Spinal cord (tissue), 9 donors: ENCODE measurements at regions not wholly inside any gene's neighbourhood (a gene's known extent, or its start where the extent isn't known, plus 50 kb on each side); places are given as distances from the start of the nearest gene placed in this dataset.

ENCODE experiments used
- DNase-seq, 6 donors: peaks; one replicate each; pipeline versions ENCODE4 v3.0.0 to v3.0.0-alpha.2; 2013 to 2015; ENCODE audit warnings: low spot score in 6 of 6, low read depth in 4 of 6
- H3K27ac ChIP-seq: one replicate; pipeline ENCODE4 v1.5.1; 2013; ENCODE audit warnings: low read depth, low read length, control low read depth
- H3K27me3 ChIP-seq: one replicate; pipeline ENCODE4 v1.6.1; 2013; ENCODE audit warnings: low read length; ENCODE audit not compliant: control insufficient read depth, insufficient read depth
- H3K36me3 ChIP-seq: one replicate; pipeline ENCODE4 v1.6.1; 2013; ENCODE audit warnings: low read length; ENCODE audit not compliant: control insufficient read depth, insufficient read depth
- H3K4me1 ChIP-seq: one replicate; pipeline ENCODE4 v1.6.1; 2013; ENCODE audit warnings: low read length; ENCODE audit not compliant: control insufficient read depth, insufficient read depth
- H3K4me3 ChIP-seq: one replicate; pipeline ENCODE4 v1.5.1; 2013; ENCODE audit warnings: low read depth, low read length, control low read depth
- H3K9me3 ChIP-seq: one replicate; pipeline ENCODE4 v1.6.1; 2013; ENCODE audit warnings: low read length; ENCODE audit not compliant: control insufficient read depth, insufficient read depth
- WGBS: methylation state at CpG from one replicate; pipeline ENCODE4 v1.1.5; 2013; ENCODE audit warnings: missing lambda C conversion rate; ENCODE audit not compliant: insufficient coverage; 5-methylcytosine and 5-hydroxymethylcytosine counted together
- donor health status: healthy.

DNA sequence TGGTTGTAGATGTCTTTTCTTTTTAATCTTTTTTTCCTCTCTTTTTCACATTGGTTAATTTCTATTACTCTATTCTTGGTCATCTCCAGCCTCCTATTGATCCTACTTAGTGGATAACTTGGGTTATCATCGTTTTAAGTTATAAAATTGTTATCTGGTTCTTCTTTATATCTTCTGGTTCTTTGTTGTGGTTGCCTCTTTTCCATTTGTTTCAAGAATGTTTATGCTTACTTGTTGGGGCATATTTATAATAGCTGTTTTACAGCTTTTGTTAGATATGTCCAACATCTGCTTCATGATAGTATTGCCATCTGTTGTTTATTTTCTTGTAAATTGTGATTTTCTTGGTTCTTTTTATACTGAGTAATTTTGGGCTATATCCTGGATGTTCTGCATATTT, 1429.6 kb downstream of the TBC1D22A start:
- no peak overlapping the region for H3K4me3 ChIP-seq
- H3K27me3 ChIP-seq: no peaks in the 10 kb centered on the region
- DNase-seq: no peak
- no CpG with 5 or more reads among the region's 1 CpG for WGBS
- peaks cover 2% of the 10 kb centered on the region for H3K9me3 ChIP-seq
- H3K36me3 ChIP-seq: no peaks in the 10 kb centered on the region
- peaks cover 4% of the 10 kb centered on the region for H3K4me1 ChIP-seq
- H3K27ac ChIP-seq: no peak overlapping the region

DNA sequence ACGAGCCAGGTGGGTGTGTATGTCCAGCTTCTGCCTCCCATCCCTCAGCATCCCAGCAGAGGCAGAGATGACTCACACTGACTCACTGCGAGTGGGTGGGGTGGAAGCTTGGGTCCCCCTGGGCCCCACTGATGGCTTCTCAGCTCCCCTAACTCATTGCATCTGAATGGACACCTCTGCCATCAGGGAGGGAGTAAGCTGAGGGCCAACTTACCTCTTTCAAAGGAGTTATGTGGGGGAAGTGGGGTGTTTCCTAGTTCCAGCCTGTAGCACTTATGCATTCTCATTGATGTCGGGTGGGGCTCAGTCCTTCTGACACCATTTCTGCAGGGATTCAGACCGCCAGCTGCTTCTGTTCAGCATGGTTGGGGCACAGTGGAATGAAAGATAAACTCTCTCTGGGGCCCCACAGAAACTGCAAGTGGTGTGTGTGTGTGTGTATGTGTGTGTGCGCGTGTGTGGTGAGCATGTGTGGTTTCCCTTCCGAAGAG, 1425.8 kb downstream of the TBC1D22A start:
- no peaks in the 10 kb centered on the region for H3K27me3 ChIP-seq
- no peak overlapping the region for H3K4me3 ChIP-seq
- WGBS: 93% methylated on average over 2 of the region's 7 CpGs

DNA sequence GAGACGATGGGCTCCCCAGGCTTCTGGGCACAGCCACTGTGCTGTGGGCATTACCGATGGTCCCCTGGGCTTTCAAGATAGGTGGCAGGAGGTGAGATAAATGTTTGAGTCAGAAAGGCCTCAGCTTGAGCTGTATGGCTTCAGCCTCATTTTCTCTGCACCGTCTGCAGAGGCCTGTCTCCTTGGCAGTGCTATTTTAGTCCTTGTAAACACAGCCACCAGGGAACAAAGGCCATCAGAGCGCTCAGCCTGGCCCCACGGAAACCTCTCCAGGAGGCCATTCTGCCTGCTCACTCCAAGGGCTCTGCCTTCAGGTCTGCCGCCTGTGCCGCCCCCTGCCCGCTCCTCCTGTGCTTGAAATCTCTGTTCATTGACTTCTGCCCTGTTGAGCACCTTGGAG, 1424.9 kb downstream of the TBC1D22A start:
- no peak for DNase-seq
- no peaks in the 10 kb centered on the region for H3K36me3 ChIP-seq
- H3K27me3 ChIP-seq: no peaks in the 10 kb centered on the region
- 59% methylated on average over 8 of the region's 8 CpGs for WGBS
- H3K9me3 ChIP-seq: peaks cover 2% of the 10 kb centered on the region
- H3K27ac ChIP-seq: no peak overlapping the region
- no peaks in the 10 kb centered on the region for H3K4me1 ChIP-seq
- no peak overlapping the region for H3K4me3 ChIP-seq

More for the DNA sequence above, 1425.8 kb downstream of the TBC1D22A start:
- H3K9me3 ChIP-seq: peaks cover 2% of the 10 kb centered on the region
- H3K4me1 ChIP-seq: no peaks in the 10 kb centered on the region
- no peak overlapping the region for H3K27ac ChIP-seq
- DNase-seq: no peak
- H3K36me3 ChIP-seq: no peaks in the 10 kb centered on the region

DNA sequence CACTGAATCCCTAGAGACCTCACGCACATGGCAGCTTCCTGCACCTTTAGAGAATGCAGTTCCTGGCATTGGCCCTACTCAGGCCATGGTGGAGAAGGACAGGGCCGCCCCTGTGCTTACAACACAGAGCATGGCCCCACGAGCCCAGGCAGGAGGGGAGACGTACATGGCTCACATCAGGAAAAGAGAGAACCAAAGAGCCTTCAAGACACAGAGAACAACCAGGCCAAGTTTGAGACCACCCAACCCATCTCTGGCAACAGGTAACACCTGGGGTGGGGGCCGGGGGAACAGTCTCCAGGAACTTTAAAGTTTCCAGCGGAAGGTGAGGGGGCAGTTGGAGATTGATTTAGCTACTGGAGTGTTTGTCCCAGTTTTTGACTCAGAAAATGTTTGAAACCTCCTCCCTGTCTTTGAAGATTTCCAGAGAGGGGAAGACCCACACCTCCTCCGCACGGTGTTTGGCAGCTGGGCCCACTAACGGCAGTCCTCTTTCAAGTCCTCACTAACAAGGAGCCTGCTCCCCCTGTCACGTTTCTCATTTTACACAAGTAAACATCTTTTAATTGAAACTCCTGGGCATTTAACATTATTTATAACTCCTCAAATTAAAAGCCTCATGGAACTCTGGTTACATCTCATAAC, 1423.8 kb downstream of the TBC1D22A start:
- Histone ChIP-seq H3K27ac (no peak overlapping the region), H3K9me3 (peaks cover 2% of the 10 kb centered on the region), H3K4me3 (no peak overlapping the region), H3K4me1 (no peaks in the 10 kb centered on the region), H3K27me3 (no peaks in the 10 kb centered on the region), H3K36me3 (no peaks in the 10 kb centered on the region)
- DNase-seq: no peak
- WGBS: 82% methylated on average over 8 of the region's 10 CpGs

DNA sequence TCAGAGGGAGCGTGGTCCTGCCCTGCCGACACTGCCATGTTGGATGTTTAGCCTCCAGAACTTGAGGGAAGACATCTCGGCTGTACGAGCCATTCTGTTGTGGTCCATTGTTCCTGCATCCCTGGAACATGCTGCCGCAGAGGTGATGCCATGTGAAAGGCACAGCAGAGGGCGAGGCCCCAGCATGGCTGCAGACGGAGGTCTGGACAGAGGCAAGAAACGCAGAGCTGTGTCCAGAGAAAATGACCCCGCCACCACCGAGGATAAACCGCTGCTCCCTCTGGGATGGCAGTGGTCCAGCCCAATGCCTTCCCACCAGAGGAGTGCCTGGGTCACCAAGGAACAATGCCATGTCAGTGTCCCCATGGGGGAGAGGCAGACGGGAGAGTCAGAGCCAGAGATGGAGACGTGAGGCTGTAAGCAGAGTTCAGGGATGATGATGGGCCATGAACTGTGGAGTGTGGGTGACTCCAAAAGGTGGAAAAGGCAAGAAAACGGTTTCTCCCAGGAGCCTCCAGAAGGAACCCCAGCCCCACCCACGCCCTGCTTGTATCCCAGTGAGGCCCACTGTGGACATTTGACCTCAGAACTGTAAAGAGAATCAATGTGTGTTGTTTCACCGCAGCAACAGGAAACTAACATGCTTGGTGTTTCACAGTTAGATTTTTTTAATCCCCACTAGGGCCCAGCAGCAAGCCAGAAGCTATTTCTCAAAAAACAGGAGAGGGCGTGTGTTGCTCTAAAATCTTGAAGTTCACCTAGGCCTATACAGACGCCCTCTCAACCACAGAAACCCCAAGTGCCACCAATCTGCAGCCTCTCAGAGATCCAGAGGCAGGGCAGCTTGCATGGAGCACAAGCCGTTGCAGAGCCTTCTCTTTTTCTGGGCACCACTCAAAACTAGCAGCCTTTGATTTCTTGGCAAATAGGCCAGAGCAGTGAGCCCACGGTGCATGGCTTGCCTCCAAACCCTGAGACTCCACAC, 1422.9 kb downstream of the TBC1D22A start:
- no peaks in the 10 kb centered on the region for H3K36me3 ChIP-seq
- no peaks in the 10 kb centered on the region for H3K9me3 ChIP-seq
- H3K4me3 ChIP-seq: no peak overlapping the region
- no peaks in the 10 kb centered on the region for H3K4me1 ChIP-seq
- 87% methylated on average over 17 of the region's 20 CpGs for WGBS
- DNase-seq: no peak
- H3K27me3 ChIP-seq: no peaks in the 10 kb centered on the region
- no peak overlapping the region for H3K27ac ChIP-seq

DNA sequence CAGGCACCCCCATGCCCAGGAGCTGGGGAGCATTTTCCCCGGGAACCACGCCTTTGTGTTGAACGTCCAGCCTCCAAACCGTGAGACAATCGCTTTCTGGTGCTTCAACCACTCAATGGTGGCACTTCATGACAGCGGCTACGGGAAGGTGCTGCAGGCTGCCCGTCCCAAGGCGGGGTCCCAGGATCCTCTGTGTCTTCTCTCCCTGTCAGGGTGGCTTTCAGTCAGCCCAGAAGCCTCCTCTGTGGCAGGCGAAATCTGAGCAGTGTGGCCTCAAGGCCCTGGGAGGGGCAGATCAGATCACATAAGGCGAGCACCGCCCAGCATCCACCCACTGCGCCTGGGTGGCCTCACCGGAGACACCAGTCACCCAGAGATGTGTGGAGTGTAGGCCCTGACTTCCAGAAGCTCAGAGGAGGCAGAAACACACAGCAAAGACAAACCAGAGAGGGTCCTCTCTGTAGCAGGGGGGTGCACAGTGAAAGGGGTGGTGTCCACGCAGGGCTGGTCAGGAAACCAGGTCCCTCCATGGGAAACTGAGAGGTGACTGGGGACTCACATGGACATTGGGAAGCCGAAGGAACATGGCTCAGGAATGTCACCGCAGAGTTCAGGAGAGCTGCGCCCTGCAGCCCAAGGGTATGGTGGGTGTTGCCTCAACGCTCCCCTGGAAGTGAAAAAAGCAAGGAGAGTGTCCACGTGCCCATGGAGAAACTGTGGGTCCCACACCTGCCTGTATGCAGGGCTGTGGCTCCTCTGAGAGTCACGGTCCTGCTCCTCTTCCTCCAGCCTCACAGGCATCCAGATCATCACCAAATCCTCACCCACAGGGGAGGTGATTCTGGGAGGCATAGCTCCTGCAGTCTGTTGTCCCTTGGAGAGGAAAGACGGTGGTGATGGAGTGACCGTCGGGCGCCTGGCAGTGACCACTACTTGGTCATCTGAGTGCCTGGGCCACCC, 1420.7 kb downstream of the TBC1D22A start:
- 85% methylated on average over 19 of the region's 25 CpGs for WGBS
- no peaks in the 10 kb centered on the region for H3K27me3 ChIP-seq
- no peaks in the 10 kb centered on the region for H3K9me3 ChIP-seq
- H3K4me1 ChIP-seq: no peaks in the 10 kb centered on the region
- DNase-seq: no peak
- no peak overlapping the region for H3K27ac ChIP-seq
- no peak overlapping the region for H3K4me3 ChIP-seq
- H3K36me3 ChIP-seq: no peaks in the 10 kb centered on the region

DNA sequence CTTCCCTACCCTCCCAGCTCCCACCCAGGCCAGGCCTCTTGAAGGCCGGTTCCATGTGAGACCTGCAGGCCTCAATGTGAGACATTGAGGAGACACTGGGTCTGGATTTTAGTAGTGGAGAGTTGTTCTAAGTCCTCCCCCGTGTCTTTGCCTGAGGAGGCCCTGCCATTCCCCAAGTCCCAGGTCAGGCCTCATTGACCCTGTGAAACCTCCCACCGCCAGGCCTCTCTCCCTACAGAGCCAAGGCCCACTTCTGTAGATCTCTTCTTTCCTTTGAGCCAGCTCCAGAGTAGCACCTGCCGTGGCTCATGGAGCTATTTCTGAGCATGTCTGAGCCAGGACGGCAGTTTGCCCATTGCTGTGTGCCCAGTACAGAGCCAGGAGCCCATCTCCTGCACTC, 1419.6 kb downstream of the TBC1D22A start:
- Histone ChIP-seq H3K4me3 (no peak overlapping the region), H3K4me1 (no peaks in the 10 kb centered on the region), H3K9me3 (no peaks in the 10 kb centered on the region), H3K27me3 (no peaks in the 10 kb centered on the region), H3K36me3 (no peaks in the 10 kb centered on the region), H3K27ac (no peak overlapping the region)
- WGBS: 91% methylated on average over 4 of the region's 5 CpGs
- DNase-seq: no peak

DNA sequence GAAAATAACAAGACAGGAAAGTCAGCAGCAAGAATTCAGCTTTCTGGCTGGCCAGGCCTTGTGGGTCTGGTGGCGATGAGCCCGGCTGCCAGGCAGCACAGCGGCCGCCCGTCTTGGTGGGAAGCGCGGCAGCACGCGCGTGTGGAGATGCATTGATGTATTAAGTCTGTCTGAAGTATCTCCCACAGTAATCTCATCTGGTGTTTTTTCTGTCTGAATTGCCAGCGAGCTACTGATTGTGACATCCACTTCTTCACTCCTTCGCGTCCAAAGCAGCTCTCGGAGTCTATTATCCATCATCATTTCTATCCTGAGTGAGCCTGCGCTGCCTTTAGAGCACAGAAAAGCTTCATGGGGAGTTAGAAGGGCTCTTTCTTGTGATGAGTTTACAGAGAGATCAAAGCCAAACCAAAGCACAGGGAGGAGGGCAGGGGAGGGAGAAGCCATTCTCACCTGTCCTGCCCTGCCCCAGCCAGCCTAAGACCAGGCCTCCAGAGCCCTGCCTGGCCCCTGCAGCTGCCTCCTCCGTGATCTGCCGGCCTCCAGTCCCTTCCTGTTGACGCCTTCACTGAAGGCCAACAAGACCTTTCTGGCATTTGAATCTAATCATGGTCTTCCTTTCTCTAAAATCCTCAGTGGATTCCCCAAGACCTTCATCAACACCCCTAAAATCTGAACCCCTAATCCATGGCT, 1419.0 kb downstream of the TBC1D22A start:
- Histone ChIP-seq H3K4me3 (no peak overlapping the region), H3K9me3 (no peaks in the 10 kb centered on the region), H3K4me1 (no peaks in the 10 kb centered on the region), H3K27ac (no peak overlapping the region), H3K27me3 (no peaks in the 10 kb centered on the region), H3K36me3 (no peaks in the 10 kb centered on the region)
- WGBS: 52% methylated on average over 10 of the region's 18 CpGs
- DNase-seq: peak in 2 of 6 donors; percentile 43 to 75

DNA sequence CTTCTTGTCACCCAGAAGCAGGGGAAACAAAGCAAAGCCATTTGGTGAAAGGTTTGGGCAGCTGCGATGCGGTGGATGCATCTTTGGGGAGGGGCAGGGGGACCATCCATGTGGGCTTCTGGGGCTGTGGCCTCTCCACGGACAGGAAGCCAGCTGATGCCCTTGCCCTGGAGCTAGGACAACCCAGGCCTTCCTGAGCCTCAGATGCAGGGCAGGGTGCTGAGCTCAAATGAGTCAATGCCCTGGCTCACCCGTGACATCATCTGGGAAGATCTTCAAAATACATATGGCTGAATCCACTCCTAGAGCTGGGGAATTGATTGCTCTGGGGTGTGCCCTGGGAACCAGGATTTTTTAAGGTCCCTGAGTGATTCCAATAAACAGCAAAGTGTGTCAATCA, 1418.2 kb downstream of the TBC1D22A start:
- no peaks in the 10 kb centered on the region for H3K4me1 ChIP-seq
- H3K9me3 ChIP-seq: no peaks in the 10 kb centered on the region
- H3K27ac ChIP-seq: no peak overlapping the region
- H3K36me3 ChIP-seq: no peaks in the 10 kb centered on the region
- no peak overlapping the region for H3K4me3 ChIP-seq
- no peaks in the 10 kb centered on the region for H3K27me3 ChIP-seq
- no peak for DNase-seq
- 81% methylated on average over 4 of the region's 4 CpGs for WGBS
